ENCODE measurements at regions not wholly inside any gene's neighbourhood (a gene's known extent, or its start where the extent isn't known, plus 50 kb on each side); places are given as distances from the start of the nearest gene placed in this dataset.

- Mint-ChIP-seq H3K9me3 (no peaks in the 10 kb centered on the region), H3K4me1 (no peaks in the 10 kb centered on the region), H3K27ac (no peak overlapping the region), H3K27me3 (peaks cover 5% of the 10 kb centered on the region), H3K4me3 (no peak overlapping the region), H3K36me3 (ENCODE audit: low read depth) (no peaks in the 10 kb centered on the region)
- intact Hi-C loops (cut with micrococcal nuclease), result no loop called here
- ChIA-PET POLR2A (no interaction called here), CTCF (no interaction called here)
- no peak for DNase-seq
- no peak for ATAC-seq (ENCODE audit: low read depth)
- TF ChIP-seq CTCF (IDR thresholded peaks at IDR 0.05), result no peak
Measured at GRCh38 chr5:6264394-6264793, 114.0 kb downstream of the MED10 start.

GRCh38 chr5:6262651-6263363, 115.5 kb downstream of the MED10 start:
- H3K27ac Mint-ChIP-seq, result no peak overlapping the region
- intact Hi-C loops (cut with micrococcal nuclease), result no loop called here
- CTCF ChIA-PET, result no interaction called here
- no peaks in the 10 kb centered on the region for H3K36me3 Mint-ChIP-seq (ENCODE audit: low read depth)
- DNase-seq (no peak), ATAC-seq (ENCODE audit: low read depth) (no peak)
- no peak overlapping the region for H3K4me3 Mint-ChIP-seq
- no peak for TF ChIP-seq CTCF (IDR thresholded peaks at IDR 0.05)
- peaks cover 5% of the 10 kb centered on the region for H3K27me3 Mint-ChIP-seq
- POLR2A ChIA-PET, result no interaction called here
- no peaks in the 10 kb centered on the region for H3K9me3 Mint-ChIP-seq
- no peaks in the 10 kb centered on the region for H3K4me1 Mint-ChIP-seq

GRCh38 chr5:6261668-6262067, 116.7 kb downstream of the MED10 start:
- H3K4me3 Mint-ChIP-seq, result no peak overlapping the region
- no peak for TF ChIP-seq CTCF (IDR thresholded peaks at IDR 0.05)
- POLR2A ChIA-PET, result no interaction called here
- DNase-seq (no peak), ATAC-seq (ENCODE audit: low read depth) (no peak)
- no peak overlapping the region for H3K27ac Mint-ChIP-seq
- H3K36me3 Mint-ChIP-seq (ENCODE audit: low read depth), result no peaks in the 10 kb centered on the region
- no peaks in the 10 kb centered on the region for H3K9me3 Mint-ChIP-seq
- intact Hi-C loops (cut with micrococcal nuclease), result no loop called here
- H3K27me3 Mint-ChIP-seq, result peaks cover 5% of the 10 kb centered on the region
- CTCF ChIA-PET, result no interaction called here
- H3K4me1 Mint-ChIP-seq, result no peaks in the 10 kb centered on the region

- DNase-seq, result no peak
- intact Hi-C loops (cut with micrococcal nuclease), result no loop called here
Measured at GRCh38 chr5:6261256-6261655, 117.1 kb downstream of the MED10 start.

GRCh38 chr5:6260846-6261245, 117.5 kb downstream of the MED10 start:
- DNase-seq (no peak), ATAC-seq (ENCODE audit: low read depth) (no peak)
- ChIA-PET POLR2A (interaction anchor here (0.6 kb wide), 1 partner anchor 36 kb away, joined by 5 read pairs; no protein-coding TSS in a partner anchor), CTCF (no interaction called here)
- TF ChIP-seq CTCF (IDR thresholded peaks at IDR 0.05), result no peak
- Mint-ChIP-seq H3K9me3 (no peaks in the 10 kb centered on the region), H3K4me1 (no peaks in the 10 kb centered on the region), H3K36me3 (ENCODE audit: low read depth) (no peaks in the 10 kb centered on the region), H3K4me3 (no peak overlapping the region), H3K27ac (no peak overlapping the region), H3K27me3 (peaks cover 5% of the 10 kb centered on the region)
- intact Hi-C loops (cut with micrococcal nuclease), result no loop called here

More at GRCh38 chr5:6261256-6261655, 117.1 kb downstream of the MED10 start:
- CTCF ChIA-PET, result no interaction called here
- Mint-ChIP-seq H3K27me3 (peaks cover 5% of the 10 kb centered on the region), H3K36me3 (ENCODE audit: low read depth) (no peaks in the 10 kb centered on the region), H3K27ac (no peak overlapping the region), H3K9me3 (no peaks in the 10 kb centered on the region), H3K4me1 (no peaks in the 10 kb centered on the region), H3K4me3 (no peak overlapping the region)
- TF ChIP-seq CTCF (IDR thresholded peaks at IDR 0.05), result no peak
- POLR2A ChIA-PET, result no interaction called here
- no peak for ATAC-seq (ENCODE audit: low read depth)
